ENCODE measurements at regions not wholly inside any gene's neighbourhood (a gene's known extent, or its start where the extent isn't known, plus 50 kb on each side); places are given as distances from the start of the nearest gene placed in this dataset.

DNA sequence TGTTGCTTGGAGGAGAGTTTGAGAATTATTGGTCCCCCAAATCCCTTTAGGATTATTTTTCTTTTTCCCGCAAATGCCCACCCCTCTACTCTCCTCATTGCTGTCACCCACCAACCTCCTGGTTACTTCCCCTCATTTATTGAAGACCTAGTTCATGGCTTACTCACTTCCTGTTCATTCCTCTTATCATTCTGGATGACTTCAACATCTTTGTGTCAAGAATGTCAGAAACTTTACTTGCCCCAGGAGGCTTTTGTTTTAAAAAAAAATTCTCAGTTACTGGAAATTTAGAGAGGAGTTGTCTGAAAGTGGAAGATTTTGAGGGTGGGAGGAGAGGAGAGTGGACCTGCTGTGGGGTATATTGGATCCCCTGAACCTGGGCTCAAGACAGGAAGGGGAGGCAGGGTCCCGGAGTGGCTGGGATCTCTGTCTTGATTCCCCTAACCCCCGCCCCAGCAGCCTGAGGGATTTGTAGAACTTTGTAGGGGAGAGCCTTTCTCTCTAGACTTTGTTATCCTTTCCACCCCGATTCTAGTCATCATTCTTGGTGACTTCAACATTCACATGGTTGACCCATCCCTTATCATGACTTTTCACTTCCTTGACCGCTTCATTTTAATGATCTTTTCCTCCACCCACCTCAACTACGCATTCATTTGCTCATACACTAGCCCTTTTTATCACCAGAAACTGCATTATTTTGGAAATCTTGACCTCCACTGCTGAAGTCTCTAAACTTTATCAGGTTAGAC, 69.9 kb upstream of the ESX1 start:
- FAIRE-seq (peak; percentile 13), DNase-seq (ENCODE audit: low read depth in 1 of 2, low spot score in 1 of 2) (no peak), ATAC-seq (no peak)
- POLR2A ChIA-PET: no interaction called here
- H3K4me1 ChIP-seq: peaks cover 14% of the 10 kb centered on the region
- H3K4me3 ChIP-seq: no peak overlapping the region
- CTCF ChIA-PET: interaction anchor here (0.6 kb wide), 1 partner anchor 71 kb away, joined by 3 read pairs; no protein-coding TSS in a partner anchor
- TF ChIP-seq, protein P1, sequence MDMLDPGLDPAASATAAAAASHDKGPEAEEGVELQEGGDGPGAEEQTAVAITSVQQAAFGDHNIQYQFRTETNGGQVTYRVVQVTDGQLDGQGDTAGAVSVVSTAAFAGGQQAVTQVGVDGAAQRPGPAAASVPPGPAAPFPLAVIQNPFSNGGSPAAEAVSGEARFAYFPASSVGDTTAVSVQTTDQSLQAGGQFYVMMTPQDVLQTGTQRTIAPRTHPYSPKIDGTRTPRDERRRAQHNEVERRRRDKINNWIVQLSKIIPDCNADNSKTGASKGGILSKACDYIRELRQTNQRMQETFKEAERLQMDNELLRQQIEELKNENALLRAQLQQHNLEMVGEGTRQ (IDR thresholded peaks at IDR 0.05): no peak
- no peak for TF ChIP-seq BHLHE40 (IDR thresholded peaks at IDR 0.05; ENCODE audit: low read depth, low read length)
- no peaks in the 10 kb centered on the region for H3K9me3 ChIP-seq
- H3K4me2 ChIP-seq: no peak overlapping the region; the same call in 2 of the 3 replicates
- WGBS (ENCODE audit: missing lambda C conversion rate): 79% methylated on average over 6 of the region's 6 CpGs
- H3K27ac ChIP-seq: no peak overlapping the region

DNA sequence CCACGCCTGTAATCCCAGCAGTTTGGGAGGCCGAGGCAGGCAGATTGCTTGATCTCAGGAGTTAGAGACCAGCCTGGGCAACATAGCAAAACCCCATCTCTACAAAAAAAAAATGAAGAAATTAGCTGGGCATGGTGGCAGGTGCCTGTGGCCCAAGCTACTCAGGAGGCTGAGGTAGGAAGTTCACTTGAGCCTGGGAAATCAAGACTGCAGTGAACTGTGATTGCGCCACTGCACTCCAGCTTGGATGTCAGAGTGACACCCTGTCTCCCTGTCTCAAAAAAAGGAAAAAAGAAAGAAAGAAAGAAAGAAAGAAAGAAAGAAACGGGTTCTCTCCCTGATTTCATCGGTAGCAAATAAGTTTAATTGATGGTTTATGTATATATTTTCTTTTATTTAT, 64.6 kb upstream of the ESX1 start:
- ChIA-PET CTCF (interaction anchor here (1.2 kb wide), 1 partner anchor 9 kb away, joined by 10 read pairs; no protein-coding TSS in a partner anchor), POLR2A (no interaction called here)
- ATAC-seq (no peak), DNase-seq (ENCODE audit: low read depth in 1 of 2, low spot score in 1 of 2) (no peak), FAIRE-seq (no peak)
- TF ChIP-seq, protein P2, sequence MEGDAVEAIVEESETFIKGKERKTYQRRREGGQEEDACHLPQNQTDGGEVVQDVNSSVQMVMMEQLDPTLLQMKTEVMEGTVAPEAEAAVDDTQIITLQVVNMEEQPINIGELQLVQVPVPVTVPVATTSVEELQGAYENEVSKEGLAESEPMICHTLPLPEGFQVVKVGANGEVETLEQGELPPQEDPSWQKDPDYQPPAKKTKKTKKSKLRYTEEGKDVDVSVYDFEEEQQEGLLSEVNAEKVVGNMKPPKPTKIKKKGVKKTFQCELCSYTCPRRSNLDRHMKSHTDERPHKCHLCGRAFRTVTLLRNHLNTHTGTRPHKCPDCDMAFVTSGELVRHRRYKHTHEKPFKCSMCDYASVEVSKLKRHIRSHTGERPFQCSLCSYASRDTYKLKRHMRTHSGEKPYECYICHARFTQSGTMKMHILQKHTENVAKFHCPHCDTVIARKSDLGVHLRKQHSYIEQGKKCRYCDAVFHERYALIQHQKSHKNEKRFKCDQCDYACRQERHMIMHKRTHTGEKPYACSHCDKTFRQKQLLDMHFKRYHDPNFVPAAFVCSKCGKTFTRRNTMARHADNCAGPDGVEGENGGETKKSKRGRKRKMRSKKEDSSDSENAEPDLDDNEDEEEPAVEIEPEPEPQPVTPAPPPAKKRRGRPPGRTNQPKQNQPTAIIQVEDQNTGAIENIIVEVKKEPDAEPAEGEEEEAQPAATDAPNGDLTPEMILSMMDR (IDR thresholded peaks at IDR 0.05): no peak
- peak; percentile 38 to 47; a peak in 3 of 4 replicates for TF ChIP-seq CEBPB (IDR thresholded peaks at IDR 0.05)
- 80% methylated on average over 5 of the region's 5 CpGs for WGBS (ENCODE audit: missing lambda C conversion rate)
- peak overlapping the region; percentile 70 for H3K4me2 ChIP-seq
- peak overlapping the region; percentile 82 to 84 for H3K27ac ChIP-seq
- H3K9me3 ChIP-seq: no peaks in the 10 kb centered on the region
- no peak overlapping the region for H3K4me3 ChIP-seq
- peaks cover 42% of the 10 kb centered on the region for H3K4me1 ChIP-seq

DNA sequence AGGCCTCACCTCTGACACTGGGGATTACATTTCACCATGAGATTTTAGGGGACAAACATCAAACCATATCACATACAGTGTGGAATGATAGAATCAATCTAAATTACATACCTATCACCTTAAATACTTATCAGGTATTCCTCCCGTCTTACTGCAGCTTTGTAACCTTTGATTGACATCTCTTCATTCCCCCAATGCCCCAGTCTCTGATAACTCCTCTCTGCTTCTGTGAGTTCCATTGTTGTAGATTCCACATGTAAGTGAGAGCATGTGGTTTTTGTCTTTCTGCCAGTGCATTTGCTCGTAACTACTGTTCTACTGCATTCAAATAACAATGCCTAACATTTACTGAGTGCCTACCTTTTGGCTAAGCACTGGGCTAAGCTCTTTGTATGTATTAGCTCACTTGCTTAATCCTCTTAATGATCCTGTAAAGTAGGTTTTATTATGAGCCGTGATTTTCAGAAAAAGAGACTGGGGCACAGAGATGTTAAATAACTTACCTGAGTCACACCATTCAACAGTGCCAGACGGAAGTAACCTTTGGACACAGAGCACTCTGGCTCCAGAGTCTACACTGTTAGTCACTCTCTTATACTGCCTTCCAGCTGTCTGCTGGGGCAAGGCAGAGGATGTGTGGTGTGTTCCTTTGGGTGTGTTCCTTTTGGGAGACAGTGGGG, 63.7 kb upstream of the ESX1 start:
- Histone ChIP-seq H3K4me2 (peak overlapping the region; percentile 70), H3K4me3 (no peak overlapping the region), H3K4me1 (peaks cover 42% of the 10 kb centered on the region), H3K27ac (peak overlapping the region; percentile 82 to 84), H3K9me3 (no peaks in the 10 kb centered on the region)
- CTCF ChIA-PET: interaction anchor here (1.1 to 1.2 kb wide), 2 partner anchors 8 to 20 kb away, joined by 3 to 10 read pairs; no protein-coding TSS in a partner anchor
- POLR2A ChIA-PET: no interaction called here
- WGBS (ENCODE audit: missing lambda C conversion rate): 12% methylated on average over 4 of the region's 4 CpGs
- FAIRE-seq (peak; percentile 13), DNase-seq (ENCODE audit: low read depth in 1 of 2, low spot score in 1 of 2) (peak; percentile 43 to 79), ATAC-seq (peak; percentile 99 to 100)
- TF ChIP-seq RCOR1 (IDR thresholded peaks at IDR 0.05; ENCODE audit: low read depth, low read length) (no peak), FOSL2 (IDR thresholded peaks at IDR 0.05) (no peak), FOSL2 (CRISPR knock-in tag; IDR thresholded peaks at IDR 0.05) (peak; percentile 70), JUNB (IDR thresholded peaks at IDR 0.05) (peak; percentile 39; the same call in 1 of the 2 replicates), SMC3 (IDR thresholded peaks at IDR 0.05) (no peak), GATA3 (IDR thresholded peaks at IDR 0.05; ENCODE audit: borderline replicate concordance) (peak; percentile 26; the same call in 1 of the 2 replicates), CBX8 (IDR thresholded peaks at IDR 0.05) (no peak), HOXB13 (CRISPR knock-in tag; IDR thresholded peaks at IDR 0.05; ENCODE audit: low read depth) (no peak)
- TF ChIP-seq, protein P3, sequence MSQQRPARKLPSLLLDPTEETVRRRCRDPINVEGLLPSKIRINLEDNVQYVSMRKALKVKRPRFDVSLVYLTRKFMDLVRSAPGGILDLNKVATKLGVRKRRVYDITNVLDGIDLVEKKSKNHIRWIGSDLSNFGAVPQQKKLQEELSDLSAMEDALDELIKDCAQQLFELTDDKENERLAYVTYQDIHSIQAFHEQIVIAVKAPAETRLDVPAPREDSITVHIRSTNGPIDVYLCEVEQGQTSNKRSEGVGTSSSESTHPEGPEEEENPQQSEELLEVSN (IDR thresholded peaks at IDR 0.05; ENCODE audit: borderline replicate concordance, low read depth): no peak
- TF ChIP-seq, protein P1 (IDR thresholded peaks at IDR 0.05): no peak

DNA sequence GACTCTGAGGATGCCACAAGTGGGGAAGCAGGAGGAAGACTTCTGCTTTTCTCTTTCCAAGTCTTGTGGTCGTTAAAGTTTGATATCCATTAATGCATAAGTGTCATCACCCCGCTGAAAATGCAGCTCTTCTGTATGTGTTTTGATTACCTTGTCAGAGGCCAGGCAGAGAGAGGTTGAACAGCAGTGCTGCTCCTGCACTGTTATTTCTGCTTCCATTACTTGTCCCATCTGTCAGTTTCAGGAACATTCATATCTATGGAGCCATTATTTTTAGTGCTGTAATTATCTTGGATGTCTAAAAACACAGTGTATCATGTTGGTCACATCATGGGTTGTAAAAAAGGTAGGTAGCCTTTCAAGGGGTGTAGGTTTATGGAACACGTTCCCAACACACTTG, 62.0 kb upstream of the ESX1 start:
- H3K27ac ChIP-seq: no peak overlapping the region; a peak in 1 of 6 replicates
- ChIA-PET POLR2A (no interaction called here), CTCF (no interaction called here)
- FAIRE-seq (no peak), ATAC-seq (no peak), DNase-seq (ENCODE audit: low read depth in 1 of 2, low spot score in 1 of 2) (no peak)
- no peak overlapping the region for H3K4me3 ChIP-seq
- no peak overlapping the region for H3K4me2 ChIP-seq
- WGBS (ENCODE audit: missing lambda C conversion rate): 90% methylated on average over 3 of the region's 3 CpGs
- peaks cover 42% of the 10 kb centered on the region for H3K4me1 ChIP-seq
- H3K9me3 ChIP-seq: no peaks in the 10 kb centered on the region
- TF ChIP-seq RNF2 (IDR thresholded peaks at IDR 0.05; ENCODE audit: borderline replicate concordance, low read depth) (no peak), SREBF2 (IDR thresholded peaks at IDR 0.05) (no peak), CHD2 (IDR thresholded peaks at IDR 0.05; ENCODE audit: low read length, partially characterized antibody) (no peak), HOXA7 (CRISPR knock-in tag; IDR thresholded peaks at IDR 0.05) (no peak), ZNF302 (CRISPR knock-in tag; IDR thresholded peaks at IDR 0.05) (no peak), RFX5 (IDR thresholded peaks at IDR 0.05) (no peak), HOXB5 (CRISPR knock-in tag; IDR thresholded peaks at IDR 0.05) (no peak), CBX2 (IDR thresholded peaks at IDR 0.05; ENCODE audit: borderline replicate concordance, low read depth) (no peak), TFCP2L1 (CRISPR knock-in tag; IDR thresholded peaks at IDR 0.05) (no peak)
- TF ChIP-seq, protein P4, sequence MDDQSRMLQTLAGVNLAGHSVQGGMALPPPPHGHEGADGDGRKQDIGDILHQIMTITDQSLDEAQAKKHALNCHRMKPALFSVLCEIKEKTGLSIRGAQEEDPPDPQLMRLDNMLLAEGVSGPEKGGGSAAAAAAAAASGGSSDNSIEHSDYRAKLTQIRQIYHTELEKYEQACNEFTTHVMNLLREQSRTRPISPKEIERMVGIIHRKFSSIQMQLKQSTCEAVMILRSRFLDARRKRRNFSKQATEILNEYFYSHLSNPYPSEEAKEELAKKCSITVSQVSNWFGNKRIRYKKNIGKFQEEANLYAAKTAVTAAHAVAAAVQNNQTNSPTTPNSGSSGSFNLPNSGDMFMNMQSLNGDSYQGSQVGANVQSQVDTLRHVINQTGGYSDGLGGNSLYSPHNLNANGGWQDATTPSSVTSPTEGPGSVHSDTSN (IDR thresholded peaks at IDR 0.05): no peak

Measured in A549 (cell line).